WERI-Rb-1 (cell line): ENCODE measurements at regions not wholly inside any gene's neighbourhood (a gene's known extent, or its start where the extent isn't known, plus 50 kb on each side); places are given as distances from the start of the nearest gene placed in this dataset.

Experiments
- DNase-seq: peaks from one replicate; pipeline ENCODE4 v3.0.0-alpha.2; 2020
- H3K27ac ChIP-seq: fragments of 250-450 bp; sonication (Bioruptor Pico); 2 replicates; pipeline ENCODE4 v1.5.1; 2020; ENCODE audit warnings: mild to moderate bottlenecking, moderate library complexity
- H3K27me3 ChIP-seq: fragments of 250-450 bp; sonication (Bioruptor Pico); 2 replicates; pipeline ENCODE4 v1.5.1; 2021; ENCODE audit warnings: mild to moderate bottlenecking, low read depth, moderate library complexity; ENCODE audit not compliant: insufficient read depth, severe bottlenecking
- H3K36me3 ChIP-seq: fragments of 250-450 bp; sonication (Bioruptor Pico); 2 replicates; pipeline ENCODE4 v1.5.1; 2020; ENCODE audit warnings: mild to moderate bottlenecking, moderate library complexity
- H3K4me3 ChIP-seq: 2 replicates; pipeline ENCODE4 v1.5.1; 2011; ENCODE audit warnings: low read depth, mild to moderate bottlenecking, control low read depth, low read length
- H3K9me3 ChIP-seq: fragments of 250-450 bp; sonication (Bioruptor Pico); 2 replicates; pipeline ENCODE4 v1.5.1; 2021; ENCODE audit warnings: mild to moderate bottlenecking, moderate library complexity; ENCODE audit not compliant: severe bottlenecking
- CTCF ChIP-seq: IDR thresholded peaks from 2 replicates; pipeline ENCODE4 v1.5.1; 2011; ENCODE audit warnings: low read depth, mild to moderate bottlenecking, control low read depth, inconsistent platforms, low read length

GRCh38 chr2:35714883-35715282 is 640.7 kb upstream of the CRIM1 start:
- Histone ChIP-seq H3K27me3 (no peaks in the 10 kb centered on the region), H3K4me3 (no peak overlapping the region), H3K27ac (no peak overlapping the region), H3K36me3 (no peaks in the 10 kb centered on the region), H3K9me3 (no peaks in the 10 kb centered on the region)
- DNase-seq: no peak
- TF ChIP-seq CTCF: no peak

- H3K27me3 ChIP-seq: no peaks in the 10 kb centered on the region
- no peak overlapping the region for H3K27ac ChIP-seq
- DNase-seq: no peak
- TF ChIP-seq CTCF: no peak
- H3K9me3 ChIP-seq: no peaks in the 10 kb centered on the region
- no peaks in the 10 kb centered on the region for H3K36me3 ChIP-seq
- H3K4me3 ChIP-seq: no peak overlapping the region
These were observed 647.1 kb upstream of the CRIM1 start for GRCh38 chr2:35708411-35708923.

GRCh38 chr2:35688309-35688708 is 667.3 kb upstream of the CRIM1 start:
- TF ChIP-seq CTCF: no peak
- no peaks in the 10 kb centered on the region for H3K27me3 ChIP-seq
- no peaks in the 10 kb centered on the region for H3K9me3 ChIP-seq
- DNase-seq: no peak
- H3K36me3 ChIP-seq: no peaks in the 10 kb centered on the region
- H3K27ac ChIP-seq: no peak overlapping the region
- no peak overlapping the region for H3K4me3 ChIP-seq

- Histone ChIP-seq H3K27me3 (no peaks in the 10 kb centered on the region), H3K4me3 (no peak overlapping the region), H3K9me3 (no peaks in the 10 kb centered on the region), H3K36me3 (no peaks in the 10 kb centered on the region), H3K27ac (no peak overlapping the region)
- no peak for TF ChIP-seq CTCF
- DNase-seq: no peak
These were observed 703.8 kb upstream of the CRIM1 start for GRCh38 chr2:35651688-35652323.

- H3K36me3 ChIP-seq: no peaks in the 10 kb centered on the region
- TF ChIP-seq CTCF: no peak
- DNase-seq: no peak
- H3K4me3 ChIP-seq: no peak overlapping the region
- no peak overlapping the region for H3K27ac ChIP-seq
- no peaks in the 10 kb centered on the region for H3K27me3 ChIP-seq
- no peaks in the 10 kb centered on the region for H3K9me3 ChIP-seq
These were observed 740.9 kb upstream of the CRIM1 start for GRCh38 chr2:35614640-35615039.

- no peak overlapping the region for H3K4me3 ChIP-seq
- no peaks in the 10 kb centered on the region for H3K36me3 ChIP-seq
- no peak for DNase-seq
- no peaks in the 10 kb centered on the region for H3K27me3 ChIP-seq
- TF ChIP-seq CTCF: no peak
- H3K9me3 ChIP-seq: no peaks in the 10 kb centered on the region
- H3K27ac ChIP-seq: no peak overlapping the region
These were observed 749.2 kb upstream of the CRIM1 start for GRCh38 chr2:35606394-35606793.
